ACC112 (cell line): ENCODE measurements at regions not wholly inside any gene's neighbourhood (a gene's known extent, or its start where the extent isn't known, plus 50 kb on each side); places are given as distances from the start of the nearest gene placed in this dataset.

ENCODE experiments used
- H2AFZ ChIP-seq: fragments of 200-600 bp; sonication (generic); one replicate; pipeline ENCODE4 v1.6.0; 2017; ENCODE audit warnings: antibody characterized with exemption, low read length; ENCODE audit not compliant: unreplicated experiment
- H3K27ac ChIP-seq: fragments of 200-600 bp; sonication (generic); 2 replicates; pipeline ENCODE4 v1.5.1; 2014; ENCODE audit warnings: low read depth, mild to moderate bottlenecking, antibody characterized with exemption, low read length, moderate library complexity
- H3K27me3 ChIP-seq: fragments of 200-600 bp; sonication (generic); 2 replicates; pipeline ENCODE4 v1.6.1; 2014; ENCODE audit warnings: mild to moderate bottlenecking, antibody characterized with exemption, low read length, moderate library complexity, mixed read lengths; ENCODE audit not compliant: insufficient read depth
- H3K36me3 ChIP-seq: fragments of 200-600 bp; sonication (generic); 2 replicates; pipeline ENCODE4 v1.6.1; 2016; ENCODE audit warnings: mild to moderate bottlenecking, antibody characterized with exemption, low read length, moderate library complexity, mixed read lengths; ENCODE audit not compliant: insufficient read depth
- H3K4me1 ChIP-seq: fragments of 200-600 bp; sonication (generic); one replicate; pipeline ENCODE4 v1.6.1; 2016; ENCODE audit warnings: low read length, mixed read lengths; ENCODE audit not compliant: insufficient read depth, unreplicated experiment, control insufficient read depth
- H3K4me3 ChIP-seq: fragments of 200-600 bp; sonication (generic); 2 replicates; pipeline ENCODE4 v1.5.1; 2014; ENCODE audit warnings: mild to moderate bottlenecking, low read depth, low read length
- H3K79me2 ChIP-seq: fragments of 200-600 bp; sonication (generic); one replicate; pipeline ENCODE4 v1.6.0; 2016; ENCODE audit warnings: low read length; ENCODE audit not compliant: control insufficient read depth, unreplicated experiment, insufficient read depth

- H3K36me3 ChIP-seq: no peaks in the 10 kb centered on the region
- no peak overlapping the region for H2AFZ ChIP-seq
- no peak overlapping the region for H3K27ac ChIP-seq
- H3K79me2 ChIP-seq: no peaks in the 10 kb centered on the region
- H3K27me3 ChIP-seq: no peaks in the 10 kb centered on the region
- H3K4me1 ChIP-seq: no peaks in the 10 kb centered on the region
- H3K4me3 ChIP-seq: no peak overlapping the region
Observed at GRCh38 chr7:113825832-113826231, 93.0 kb downstream of the PPP1R3A start.

GRCh38 chr7:113824117-113824823 lies 94.5 kb downstream of the PPP1R3A start:
- no peaks in the 10 kb centered on the region for H3K79me2 ChIP-seq
- no peak overlapping the region for H3K27ac ChIP-seq
- no peak overlapping the region for H3K4me3 ChIP-seq
- no peaks in the 10 kb centered on the region for H3K4me1 ChIP-seq
- H3K36me3 ChIP-seq: no peaks in the 10 kb centered on the region
- no peak overlapping the region for H2AFZ ChIP-seq
- H3K27me3 ChIP-seq: no peaks in the 10 kb centered on the region

DNA sequence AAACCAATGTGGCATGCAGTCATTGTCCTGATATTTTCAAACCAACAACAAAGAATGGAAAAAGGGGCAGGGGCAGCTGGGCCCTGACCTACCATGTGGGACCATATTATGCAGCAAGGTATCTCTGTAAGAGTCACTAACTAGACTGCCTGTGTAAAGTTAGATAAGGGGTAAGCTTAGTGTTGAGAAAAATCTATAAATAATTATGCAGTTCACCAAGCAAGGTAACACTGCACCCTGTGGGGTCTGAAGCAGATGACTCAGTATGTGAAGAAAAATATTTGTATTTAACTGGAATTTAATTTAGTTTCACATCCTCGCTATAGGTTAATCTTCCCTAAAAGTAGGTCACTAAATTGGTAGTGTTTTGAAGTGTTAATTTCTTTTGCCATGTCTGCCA lies 99.3 kb downstream of the PPP1R3A start:
- H3K4me1 ChIP-seq: no peaks in the 10 kb centered on the region
- no peaks in the 10 kb centered on the region for H3K27me3 ChIP-seq
- no peak overlapping the region for H2AFZ ChIP-seq

GRCh38 chr7:113816639-113817038 lies 102.2 kb downstream of the PPP1R3A start:
- Histone ChIP-seq H2AFZ (no peak overlapping the region), H3K27ac (no peak overlapping the region), H3K27me3 (no peaks in the 10 kb centered on the region), H3K4me3 (no peak overlapping the region), H3K79me2 (no peaks in the 10 kb centered on the region), H3K36me3 (no peaks in the 10 kb centered on the region), H3K4me1 (peaks cover 9% of the 10 kb centered on the region)

More for the DNA sequence above, 99.3 kb downstream of the PPP1R3A start:
- Histone ChIP-seq H3K27ac (no peak overlapping the region), H3K36me3 (no peaks in the 10 kb centered on the region), H3K4me3 (no peak overlapping the region), H3K79me2 (no peaks in the 10 kb centered on the region)

DNA sequence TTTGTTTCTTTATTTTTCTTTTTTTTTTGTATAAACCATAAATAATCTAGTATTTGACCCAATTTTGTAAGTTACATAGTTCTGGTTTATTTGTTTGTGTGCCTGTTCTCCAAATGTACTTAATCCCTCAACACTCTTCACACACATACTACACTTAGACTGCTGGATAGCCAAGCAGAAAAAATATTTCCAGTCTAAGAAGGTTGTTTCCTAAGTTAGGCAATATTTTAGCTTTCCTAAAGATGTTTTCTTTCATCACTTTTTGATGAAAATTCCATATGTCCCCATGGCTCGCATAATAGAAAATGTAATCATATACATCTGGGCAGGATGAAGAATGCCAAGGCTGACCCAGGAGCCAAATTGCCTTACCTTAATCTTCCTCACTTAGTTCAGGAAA lies 105.3 kb downstream of the PPP1R3A start:
- Histone ChIP-seq H3K27ac (no peak overlapping the region), H3K36me3 (no peaks in the 10 kb centered on the region), H3K4me3 (no peak overlapping the region), H3K4me1 (peaks cover 9% of the 10 kb centered on the region), H2AFZ (no peak overlapping the region), H3K79me2 (no peaks in the 10 kb centered on the region), H3K27me3 (no peaks in the 10 kb centered on the region)

DNA sequence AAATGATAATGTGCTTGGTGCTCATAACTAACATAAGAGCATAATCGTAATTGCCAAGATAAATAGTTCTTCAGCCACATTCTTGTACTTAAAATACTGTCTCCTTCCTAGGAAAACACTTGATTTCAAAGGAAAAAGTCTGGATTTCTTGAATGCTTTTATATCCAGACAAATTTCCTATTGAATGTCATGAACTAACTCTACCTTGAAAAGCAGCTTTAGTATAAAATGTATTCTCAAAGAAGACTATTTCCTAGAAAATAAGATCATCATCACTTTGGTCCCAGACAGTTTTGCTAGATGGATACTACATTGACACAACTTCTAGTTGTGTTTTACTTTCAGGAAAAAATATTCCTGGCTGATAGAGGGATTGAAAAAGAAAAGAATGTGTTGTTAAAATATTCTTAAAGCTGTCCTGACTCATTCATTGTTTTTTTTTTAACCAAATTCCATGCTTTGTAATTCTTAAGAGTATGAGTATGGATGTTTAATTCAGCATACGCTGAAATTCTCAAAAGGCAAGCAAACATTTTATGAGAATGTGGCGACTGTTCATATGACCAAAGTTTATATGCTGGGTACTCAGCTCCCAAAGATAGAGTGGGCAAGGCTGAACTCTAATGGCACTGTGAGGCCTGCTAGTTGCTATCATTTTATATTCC lies 106.1 kb downstream of the PPP1R3A start:
- H3K36me3 ChIP-seq: no peaks in the 10 kb centered on the region
- H3K79me2 ChIP-seq: no peaks in the 10 kb centered on the region
- peaks cover 9% of the 10 kb centered on the region for H3K4me1 ChIP-seq
- peak overlapping the region; percentile 9 for H2AFZ ChIP-seq
- H3K4me3 ChIP-seq: no peak overlapping the region
- H3K27ac ChIP-seq: no peak overlapping the region
- H3K27me3 ChIP-seq: no peaks in the 10 kb centered on the region

GRCh38 chr7:113810080-113810744 lies 108.6 kb downstream of the PPP1R3A start:
- Histone ChIP-seq H3K4me3 (no peak overlapping the region), H3K79me2 (no peaks in the 10 kb centered on the region), H3K27me3 (no peaks in the 10 kb centered on the region), H3K27ac (no peak overlapping the region), H2AFZ (no peak overlapping the region), H3K36me3 (no peaks in the 10 kb centered on the region), H3K4me1 (peaks cover 9% of the 10 kb centered on the region)

- Histone ChIP-seq H3K79me2 (no peaks in the 10 kb centered on the region), H3K27ac (no peak overlapping the region), H3K4me3 (no peak overlapping the region), H3K4me1 (peaks cover 9% of the 10 kb centered on the region), H2AFZ (no peak overlapping the region), H3K27me3 (no peaks in the 10 kb centered on the region), H3K36me3 (no peaks in the 10 kb centered on the region)
Observed at GRCh38 chr7:113809581-113809980, 109.2 kb downstream of the PPP1R3A start.

GRCh38 chr7:113806633-113807327 lies 112.0 kb downstream of the PPP1R3A start:
- H3K4me1 ChIP-seq: no peaks in the 10 kb centered on the region
- H2AFZ ChIP-seq: no peak overlapping the region
- H3K4me3 ChIP-seq: no peak overlapping the region
- no peaks in the 10 kb centered on the region for H3K27me3 ChIP-seq
- no peaks in the 10 kb centered on the region for H3K79me2 ChIP-seq
- no peaks in the 10 kb centered on the region for H3K36me3 ChIP-seq
- no peak overlapping the region for H3K27ac ChIP-seq

GRCh38 chr7:113805976-113806375 lies 112.8 kb downstream of the PPP1R3A start:
- Histone ChIP-seq H3K27me3 (no peaks in the 10 kb centered on the region), H3K36me3 (no peaks in the 10 kb centered on the region), H3K4me3 (no peak overlapping the region), H3K79me2 (no peaks in the 10 kb centered on the region), H3K4me1 (no peaks in the 10 kb centered on the region), H3K27ac (no peak overlapping the region), H2AFZ (no peak overlapping the region)
